ENCODE measurements at regions not wholly inside any gene's neighbourhood (a gene's known extent, or its start where the extent isn't known, plus 50 kb on each side); places are given as distances from the start of the nearest gene placed in this dataset.

- intact Hi-C loops (cut with micrococcal nuclease) = no loop called here
Observed at GRCh38 chr4:57278780-57279179, 168.6 kb upstream of the IGFBP7 start.

- intact Hi-C loops (cut with micrococcal nuclease) = no loop called here
Observed at GRCh38 chr4:57274082-57274481, 163.9 kb upstream of the IGFBP7 start.

- intact Hi-C loops (cut with micrococcal nuclease) = no loop called here
Observed at GRCh38 chr4:57270346-57270745, 160.2 kb upstream of the IGFBP7 start.

GRCh38 chr4:57265831-57266582 lies 155.8 kb upstream of the IGFBP7 start:
- intact Hi-C loops (cut with micrococcal nuclease) = no loop called here

- intact Hi-C loops (cut with micrococcal nuclease) = no loop called here
Observed at GRCh38 chr4:57254754-57255153, 144.6 kb upstream of the IGFBP7 start.

GRCh38 chr4:57249083-57249482 lies 138.9 kb upstream of the IGFBP7 start:
- intact Hi-C loops (cut with micrococcal nuclease) = no loop called here

- intact Hi-C loops (cut with micrococcal nuclease) = no loop called here
Observed at GRCh38 chr4:57243076-57243475, 132.9 kb upstream of the IGFBP7 start.

GRCh38 chr4:57234252-57234775 lies 124.1 kb upstream of the IGFBP7 start:
- intact Hi-C loops (cut with micrococcal nuclease) = no loop called here

- intact Hi-C loops (cut with micrococcal nuclease) = no loop called here
Observed at GRCh38 chr4:57233386-57233785, 123.2 kb upstream of the IGFBP7 start.

- intact Hi-C loops (cut with micrococcal nuclease) = no loop called here
Observed at GRCh38 chr4:57231781-57232180, 121.6 kb upstream of the IGFBP7 start.

- intact Hi-C loops (cut with micrococcal nuclease) = no loop called here
Observed at GRCh38 chr4:57220734-57221133, 110.5 kb upstream of the IGFBP7 start.

GRCh38 chr4:57220172-57220571 lies 110.0 kb upstream of the IGFBP7 start:
- intact Hi-C loops (cut with micrococcal nuclease) = no loop called here

- intact Hi-C loops (cut with micrococcal nuclease) = no loop called here
Observed at GRCh38 chr4:57219431-57219830, 109.2 kb upstream of the IGFBP7 start.

- intact Hi-C loops (cut with micrococcal nuclease) = no loop called here
Observed at GRCh38 chr4:57214654-57215411, 104.6 kb upstream of the IGFBP7 start.

- intact Hi-C loops (cut with micrococcal nuclease) = no loop called here
Observed at GRCh38 chr4:57211131-57211530, 100.9 kb upstream of the IGFBP7 start.

- intact Hi-C loops (cut with micrococcal nuclease) = no loop called here
Observed at GRCh38 chr4:57206172-57206571, 96.0 kb upstream of the IGFBP7 start.

GRCh38 chr4:57205580-57205979 lies 95.4 kb upstream of the IGFBP7 start:
- intact Hi-C loops (cut with micrococcal nuclease) = no loop called here

GRCh38 chr4:57200799-57201327 lies 90.7 kb upstream of the IGFBP7 start:
- intact Hi-C loops (cut with micrococcal nuclease) = no loop called here

- intact Hi-C loops (cut with micrococcal nuclease) = no loop called here
Observed at GRCh38 chr4:57199267-57199666, 89.1 kb upstream of the IGFBP7 start.

GRCh38 chr4:57195622-57196021 lies 85.4 kb upstream of the IGFBP7 start:
- intact Hi-C loops (cut with micrococcal nuclease) = no loop called here

- intact Hi-C loops (cut with micrococcal nuclease) = no loop called here
Observed at GRCh38 chr4:57194068-57194611, 84.0 kb upstream of the IGFBP7 start.

GRCh38 chr4:57193209-57193810 lies 83.1 kb upstream of the IGFBP7 start:
- intact Hi-C loops (cut with micrococcal nuclease) = no loop called here

Data from T-helper 2 cell treated with Interferon-gamma antibody and Interleukin-4, amounts not matched to agents 100 ng/mL and 5 ng/mL, for 36 hours (primary cell).